Lung (tissue), 11 donors: ENCODE measurements at regions not wholly inside any gene's neighbourhood (a gene's known extent, or its start where the extent isn't known, plus 50 kb on each side); places are given as distances from the start of the nearest gene placed in this dataset.
A peak's percentile ranks its signal among the peaks of the same experiment; 100 is the strongest.

ENCODE experiments used
- ATAC-seq: fragments of 200-7000 bp; cut with Tn5 transposase; one replicate; pipeline ENCODE4 v1.9.1; 2020; ENCODE audit warnings: moderate number of reproducible peaks; ENCODE audit not compliant: insufficient read depth, low FRiP score
- DNase-seq, 3 donors: peaks; one replicate each; pipeline ENCODE4 v3.0.0-alpha.2; 2013 to 2017
- H3K27ac ChIP-seq, 2 donors: one replicate each; pipeline ENCODE4 v1.5.1; 2013; ENCODE audit warnings: mild to moderate bottlenecking in 2 of 2, moderate library complexity in 2 of 2, control low read depth in 1 of 2, inconsistent platforms in 1 of 2, low read depth in 1 of 2, low read length in 1 of 2
- H3K27me3 ChIP-seq, 3 donors: one replicate each; pipeline ENCODE4 v1.5.1; 2013; ENCODE audit warnings: low read length in 2 of 3; ENCODE audit not compliant: control insufficient read depth in 3 of 3, insufficient read depth in 3 of 3
- H3K36me3 ChIP-seq, 4 donors: one replicate each; pipeline ENCODE4 v1.5.1; 2013; ENCODE audit warnings: low read length in 4 of 4, mild to moderate bottlenecking in 1 of 4, moderate library complexity in 1 of 4; ENCODE audit not compliant: control insufficient read depth in 4 of 4, insufficient read depth in 4 of 4
- H3K4me1 ChIP-seq, 5 donors: one replicate each; pipeline ENCODE4 v1.5.1; 2013; ENCODE audit warnings: low read length in 5 of 5, mild to moderate bottlenecking in 2 of 5, moderate library complexity in 1 of 5; ENCODE audit not compliant: control insufficient read depth in 5 of 5, insufficient read depth in 5 of 5
- H3K4me3 ChIP-seq: one replicate; pipeline ENCODE4 v1.5.1; 2013; ENCODE audit warnings: mild to moderate bottlenecking, control low read depth, moderate library complexity
- H3K9ac ChIP-seq, 2 donors: one replicate each; pipeline ENCODE4 v1.5.1; 2013; ENCODE audit warnings: low read length in 2 of 2, control low read depth in 1 of 2; ENCODE audit not compliant: insufficient read depth in 1 of 2
- H3K9me3 ChIP-seq, 4 donors: one replicate each; pipeline ENCODE4 v1.5.1; 2013; ENCODE audit warnings: low read length in 3 of 4, mild to moderate bottlenecking in 1 of 4, moderate library complexity in 1 of 4; ENCODE audit not compliant: control insufficient read depth in 4 of 4, insufficient read depth in 3 of 4
- CTCF ChIP-seq: IDR thresholded peaks from 2 replicates; pipeline ENCODE4 v1.5.1; 2012; ENCODE audit warnings: mild to moderate bottlenecking; ENCODE audit errors: control extremely low read depth, extremely low read depth
- WGBS, 2 donors: extraction: QIAGEN DNeasy Blood & Tissue Kit; methylation state at CpG; one replicate each; pipeline ENCODE4 v1.1.7; 2013; 5-methylcytosine and 5-hydroxymethylcytosine counted together
- donor health status: control.
- donor health status: control.
- donor health status: Bipolar disorder and iron deficiency.
- donor health status: healthy.
- donor health status: DM: yes; HTN: yes; CAD: no.

- ATAC-seq, result no peak
- DNase-seq, result no peak
Observed at GRCh38 chrX:38919853-38920528, 118.7 kb downstream of the MID1IP1 start.

GRCh38 chrX:38923451-38923969 lies 122.3 kb downstream of the MID1IP1 start:
- Histone ChIP-seq H3K36me3 (no peaks in the 10 kb centered on the region), H3K9ac (no peak overlapping the region), H3K4me3 (no peak overlapping the region), H3K9me3 (peaks cover 0 to 5% (median 0%) of the 10 kb centered on the region in 4 donors), H3K27me3 (peaks cover 0 to 17% (median 7%) of the 10 kb centered on the region in 3 donors), H3K27ac (no peak overlapping the region), H3K4me1 (peaks cover 0 to 2% (median 0%) of the 10 kb centered on the region in 5 donors)
- WGBS, 2 donors, result 59 to 91% methylated on average over 3 of the region's 3 CpGs
- DNase-seq (no peak), ATAC-seq (peak; percentile 34)
- no peak for TF ChIP-seq CTCF

More at GRCh38 chrX:38919853-38920528, 118.7 kb downstream of the MID1IP1 start:
- H3K9me3 ChIP-seq, result peaks cover 0 to 1% (median 0%) of the 10 kb centered on the region in 4 donors
- no peaks in the 10 kb centered on the region for H3K36me3 ChIP-seq
- no peak overlapping the region for H3K27ac ChIP-seq
- peaks cover 0 to 13% (median 10%) of the 10 kb centered on the region in 3 donors for H3K27me3 ChIP-seq
- no peak for TF ChIP-seq CTCF
- no peaks in the 10 kb centered on the region for H3K4me1 ChIP-seq
- no peak overlapping the region for H3K9ac ChIP-seq
- H3K4me3 ChIP-seq, result no peak overlapping the region
- WGBS, 2 donors, result 82 to 100% methylated on average over 5 of the region's 5 CpGs

- Histone ChIP-seq H3K9me3 (peaks cover 0 to 6% (median 0%) of the 10 kb centered on the region in 4 donors), H3K36me3 (no peaks in the 10 kb centered on the region), H3K27me3 (peaks cover 0 to 5% (median 0%) of the 10 kb centered on the region in 3 donors), H3K4me1 (peaks cover 0 to 4% (median 0%) of the 10 kb centered on the region in 5 donors), H3K27ac (no peak overlapping the region), H3K4me3 (no peak overlapping the region), H3K9ac (no peak overlapping the region)
- TF ChIP-seq CTCF, result no peak
- DNase-seq (no peak), ATAC-seq (no peak)
- 71 to 97% methylated on average over 3 of the region's 3 CpGs for WGBS, 2 donors
Observed at GRCh38 chrX:38927592-38927991, 126.3 kb downstream of the MID1IP1 start.
